OCI-LY1 (cell line): ENCODE measurements at regions not wholly inside any gene's neighbourhood (a gene's known extent, or its start where the extent isn't known, plus 50 kb on each side); places are given as distances from the start of the nearest gene placed in this dataset.

Experiments
- H2AFZ ChIP-seq: fragments of 200-600 bp; sonication (generic), shearing (Covaris generic); 2 replicates; pipeline ENCODE4 v1.6.0; 2014; ENCODE audit warnings: antibody characterized with exemption, mild to moderate bottlenecking, low read length
- H3F3A ChIP-seq: fragments of 200-600 bp; sonication (generic), shearing (Covaris generic); 2 replicates; pipeline ENCODE4 v1.6.0; 2014; ENCODE audit warnings: mild to moderate bottlenecking, antibody characterized with exemption, low read length, moderate library complexity; ENCODE audit not compliant: insufficient read depth
- H3K27ac ChIP-seq: fragments of 200-600 bp; sonication (generic); 2 replicates; pipeline ENCODE4 v1.5.1; 2014; ENCODE audit warnings: low read length, mixed run types, mild to moderate bottlenecking, low read depth; ENCODE audit not compliant: poor library complexity, severe bottlenecking
- H3K27me3 ChIP-seq: fragments of 200-600 bp; sonication (generic); 2 replicates; pipeline ENCODE4 v1.6.0; 2014; ENCODE audit warnings: antibody characterized with exemption, mild to moderate bottlenecking, low read length, moderate library complexity; ENCODE audit not compliant: insufficient read depth
- H3K36me3 ChIP-seq: fragments of 200-600 bp; sonication (generic); 2 replicates; pipeline ENCODE4 v1.6.1; 2014; ENCODE audit warnings: mild to moderate bottlenecking, antibody characterized with exemption, low read length, moderate library complexity, mixed read lengths; ENCODE audit not compliant: insufficient read depth
- H3K4me1 ChIP-seq: fragments of 200-600 bp; sonication (generic); 2 replicates; pipeline ENCODE4 v1.5.1; 2014; ENCODE audit warnings: mild to moderate bottlenecking, low read length, moderate library complexity; ENCODE audit not compliant: insufficient read depth, severe bottlenecking
- H3K4me2 ChIP-seq: fragments of 200-600 bp; sonication (generic), shearing (Covaris generic); 2 replicates; pipeline ENCODE4 v1.6.1; 2014; ENCODE audit warnings: low read length
- H3K4me3 ChIP-seq: fragments of 200-600 bp; sonication (generic); 2 replicates; pipeline ENCODE4 v1.5.1; 2014; ENCODE audit warnings: low read length, low read depth, mild to moderate bottlenecking, mixed read lengths; ENCODE audit not compliant: poor library complexity, severe bottlenecking
- H3K79me2 ChIP-seq: fragments of 200-600 bp; shearing (Covaris generic); 2 replicates; pipeline ENCODE4 v1.6.1; 2016; ENCODE audit warnings: mixed run types, low read length, mixed read lengths; ENCODE audit not compliant: insufficient read depth
- H3K9ac ChIP-seq: fragments of 200-600 bp; sonication (generic), shearing (Covaris generic); 2 replicates; pipeline ENCODE4 v1.6.1; 2014; ENCODE audit warnings: mild to moderate bottlenecking, low read length, mixed read lengths
- H3K9me2 ChIP-seq: fragments of 200-600 bp; sonication (generic), shearing (Covaris generic); 2 replicates; pipeline ENCODE4 v1.6.1; 2014; ENCODE audit warnings: low read depth, mild to moderate bottlenecking, low read length, mixed read lengths
- H3K9me3 ChIP-seq: fragments of 200-600 bp; shearing (Covaris generic); 2 replicates; pipeline ENCODE4 v1.6.1; 2014; ENCODE audit warnings: low read length, mixed read lengths
- H4K20me1 ChIP-seq: fragments of 200-600 bp; sonication (generic), shearing (Covaris generic); 2 replicates; pipeline ENCODE4 v1.6.0; 2016; ENCODE audit warnings: mild to moderate bottlenecking, low read length; ENCODE audit not compliant: insufficient read depth
- EZH2 ChIP-seq: fragments of 200-600 bp; sonication (generic), shearing (Covaris generic); IDR thresholded peaks from 2 replicates; pipeline ENCODE4 v1.8.0; 2017; ENCODE audit warnings: borderline replicate concordance, mixed run types, mild to moderate bottlenecking, antibody characterized with exemption, low read length, moderate library complexity, mixed read lengths
- TF ChIP-seq, protein P1 (sequence below): fragments of 200-600 bp; sonication (generic), shearing (Covaris generic); IDR thresholded peaks from 2 replicates; pipeline ENCODE4 v1.5.1; 2017; ENCODE audit warnings: mild to moderate bottlenecking, antibody characterized with exemption, low read length, moderate library complexity, mixed read lengths

DNA sequence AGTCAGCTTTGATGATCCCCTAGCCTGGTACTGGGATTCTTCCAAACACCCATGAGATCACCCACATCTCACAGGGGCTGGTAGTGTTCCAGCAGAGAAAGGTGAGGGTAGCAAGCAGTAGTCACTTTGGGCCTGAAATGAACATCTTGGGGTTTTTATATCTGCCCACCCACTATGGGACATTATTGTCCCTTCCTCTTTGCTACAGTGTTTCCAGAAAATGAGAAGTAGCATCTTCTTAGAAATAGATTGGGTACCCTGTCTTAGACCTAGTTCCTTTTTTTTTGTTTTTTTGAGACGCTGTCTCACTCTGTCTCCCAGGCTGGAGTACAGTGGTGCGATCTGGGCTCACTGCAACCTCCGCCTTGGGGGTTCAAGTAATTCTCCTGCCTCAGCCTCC lies 249.2 kb upstream of the ANKRD55 start:
- no peaks in the 10 kb centered on the region for H3K9me2 ChIP-seq
- H3K27me3 ChIP-seq, result no peaks in the 10 kb centered on the region
- H3K4me1 ChIP-seq, result peaks cover 51% of the 10 kb centered on the region
- peaks cover 6% of the 10 kb centered on the region; the same call in 1 of the 2 replicates for H3K9me3 ChIP-seq
- peak overlapping the region; percentile 86 for H3K4me2 ChIP-seq
- peak overlapping the region; percentile 57 for H3K4me3 ChIP-seq
- no peaks in the 10 kb centered on the region for H3F3A ChIP-seq
- H3K9ac ChIP-seq, result peak overlapping the region; percentile 68; the same call in 1 of the 2 replicates
- no peaks in the 10 kb centered on the region for H3K79me2 ChIP-seq
- H3K36me3 ChIP-seq, result no peaks in the 10 kb centered on the region
- TF ChIP-seq, protein P1, sequence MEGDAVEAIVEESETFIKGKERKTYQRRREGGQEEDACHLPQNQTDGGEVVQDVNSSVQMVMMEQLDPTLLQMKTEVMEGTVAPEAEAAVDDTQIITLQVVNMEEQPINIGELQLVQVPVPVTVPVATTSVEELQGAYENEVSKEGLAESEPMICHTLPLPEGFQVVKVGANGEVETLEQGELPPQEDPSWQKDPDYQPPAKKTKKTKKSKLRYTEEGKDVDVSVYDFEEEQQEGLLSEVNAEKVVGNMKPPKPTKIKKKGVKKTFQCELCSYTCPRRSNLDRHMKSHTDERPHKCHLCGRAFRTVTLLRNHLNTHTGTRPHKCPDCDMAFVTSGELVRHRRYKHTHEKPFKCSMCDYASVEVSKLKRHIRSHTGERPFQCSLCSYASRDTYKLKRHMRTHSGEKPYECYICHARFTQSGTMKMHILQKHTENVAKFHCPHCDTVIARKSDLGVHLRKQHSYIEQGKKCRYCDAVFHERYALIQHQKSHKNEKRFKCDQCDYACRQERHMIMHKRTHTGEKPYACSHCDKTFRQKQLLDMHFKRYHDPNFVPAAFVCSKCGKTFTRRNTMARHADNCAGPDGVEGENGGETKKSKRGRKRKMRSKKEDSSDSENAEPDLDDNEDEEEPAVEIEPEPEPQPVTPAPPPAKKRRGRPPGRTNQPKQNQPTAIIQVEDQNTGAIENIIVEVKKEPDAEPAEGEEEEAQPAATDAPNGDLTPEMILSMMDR, result no peak
- TF ChIP-seq EZH2, result no peak
- H4K20me1 ChIP-seq, result no peaks in the 10 kb centered on the region
- H3K27ac ChIP-seq, result peak overlapping the region; percentile 95
- no peak overlapping the region for H2AFZ ChIP-seq

DNA sequence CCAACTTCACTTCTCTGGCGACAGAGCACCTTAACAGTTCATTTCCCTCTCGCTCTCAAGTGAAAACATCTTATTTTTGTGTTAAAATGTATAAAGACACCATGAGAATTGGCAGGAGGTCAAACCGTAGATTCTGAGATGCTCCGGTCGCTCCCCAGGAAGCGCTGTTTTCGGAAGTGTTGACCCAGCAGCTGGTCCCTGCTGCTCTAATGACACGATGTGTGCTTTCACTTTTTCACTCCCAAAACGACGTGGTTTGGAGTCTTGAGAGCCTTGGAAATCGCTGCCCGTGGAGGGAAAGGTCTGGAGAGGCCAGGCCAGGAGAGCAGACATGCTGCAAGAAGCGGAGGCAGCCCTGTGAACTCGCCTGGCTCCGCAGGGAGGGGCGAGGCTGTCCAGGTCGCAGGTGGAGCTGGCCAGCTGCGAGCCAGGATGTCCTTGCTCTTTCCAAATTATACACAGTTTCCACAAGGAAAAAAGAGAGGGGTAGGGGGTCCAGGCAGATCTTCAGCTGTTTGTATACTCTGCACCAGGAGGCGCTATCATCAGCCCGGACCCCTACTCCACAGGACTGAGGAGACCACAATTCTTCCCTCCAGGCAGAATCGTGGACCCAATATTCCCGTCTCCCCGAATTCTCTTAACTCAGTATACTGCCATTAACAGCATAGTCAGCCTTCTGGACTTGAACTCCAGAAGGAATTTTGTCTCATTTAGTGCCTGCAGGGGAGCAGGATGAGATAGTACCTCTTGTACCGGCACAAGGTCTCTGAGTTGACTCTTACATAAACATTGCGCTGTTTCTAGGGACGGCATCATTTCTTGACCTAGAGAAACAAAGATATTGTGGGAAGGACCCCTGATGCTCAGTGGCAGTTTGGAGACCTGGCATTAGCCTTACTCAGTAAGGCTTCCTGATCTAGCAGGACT lies 248.6 kb upstream of the ANKRD55 start:
- Histone ChIP-seq H3K4me1 (peaks cover 57% of the 10 kb centered on the region), H4K20me1 (no peaks in the 10 kb centered on the region), H3K9me3 (no peaks in the 10 kb centered on the region), H3K27ac (peak overlapping the region; percentile 95), H3K9me2 (no peaks in the 10 kb centered on the region), H3K4me3 (peak overlapping the region; percentile 57), H3K36me3 (no peaks in the 10 kb centered on the region), H3K9ac (peak overlapping the region; percentile 68), H2AFZ (no peak overlapping the region), H3K4me2 (peak overlapping the region; percentile 86), H3K79me2 (no peaks in the 10 kb centered on the region), H3F3A (no peaks in the 10 kb centered on the region), H3K27me3 (no peaks in the 10 kb centered on the region)
- no peak for TF ChIP-seq EZH2
- TF ChIP-seq, protein P1, result peak; percentile 68

DNA sequence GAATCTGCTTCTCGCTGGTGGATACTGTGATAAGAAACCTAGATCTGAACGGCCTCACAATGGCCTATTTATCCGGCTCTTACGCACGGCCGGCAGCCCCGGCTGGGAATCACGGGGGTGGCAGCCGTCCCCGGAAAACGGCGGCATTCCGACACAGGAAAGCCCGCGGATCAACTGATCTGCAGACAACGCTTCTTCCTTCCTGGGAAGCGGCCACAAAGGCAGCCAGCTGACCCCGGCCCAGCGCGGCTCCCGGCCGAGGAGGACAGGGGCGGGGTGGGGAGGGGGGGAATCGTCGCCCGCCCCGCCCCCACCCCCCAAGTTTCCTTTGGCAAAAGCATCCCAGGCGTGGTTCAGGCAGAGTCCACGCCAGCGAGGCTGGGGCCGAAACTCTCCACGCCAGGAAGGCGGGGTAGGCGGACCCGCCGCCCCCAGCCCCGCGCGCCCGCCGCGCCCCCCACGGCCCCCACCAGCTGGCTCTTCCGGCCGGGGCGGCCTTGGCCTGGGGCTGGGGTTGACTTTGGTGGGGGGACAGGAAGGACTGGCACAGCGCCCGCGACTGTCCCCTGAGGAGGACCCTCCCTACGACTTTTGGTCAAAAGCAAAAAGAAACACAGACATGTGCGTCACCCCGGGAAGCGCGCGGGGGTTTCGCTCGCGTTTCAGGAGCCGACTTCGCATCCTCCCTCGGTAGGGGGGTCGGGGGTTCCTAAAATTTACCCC lies 247.7 kb upstream of the ANKRD55 start:
- Histone ChIP-seq H4K20me1 (no peaks in the 10 kb centered on the region), H2AFZ (no peak overlapping the region), H3F3A (no peaks in the 10 kb centered on the region), H3K27me3 (no peaks in the 10 kb centered on the region), H3K4me1 (peaks cover 66% of the 10 kb centered on the region), H3K27ac (peak overlapping the region; percentile 95), H3K9ac (peak overlapping the region; percentile 68), H3K4me2 (peak overlapping the region; percentile 86), H3K9me3 (no peaks in the 10 kb centered on the region), H3K4me3 (peak overlapping the region; percentile 57), H3K9me2 (no peaks in the 10 kb centered on the region), H3K36me3 (no peaks in the 10 kb centered on the region), H3K79me2 (no peaks in the 10 kb centered on the region)
- TF ChIP-seq EZH2, result no peak
- TF ChIP-seq, protein P1, result no peak
